HL-60/S4 treated with phorbol 12-myristate 13-acetate at 8.2 ng/mL for 4 days and 3 days (cell line): ENCODE measurements at regions not wholly inside any gene's neighbourhood (a gene's known extent, or its start where the extent isn't known, plus 50 kb on each side); places are given as distances from the start of the nearest gene placed in this dataset.

Experiments used
- in situ Hi-C: fragments of 300-500 bp; cut with MboI; formaldehyde crosslinking; loops from 2 replicates; pipeline ENCODE4 v1.15.0; 2022; ENCODE audit warnings: low sequenced_read_pairs

DNA sequence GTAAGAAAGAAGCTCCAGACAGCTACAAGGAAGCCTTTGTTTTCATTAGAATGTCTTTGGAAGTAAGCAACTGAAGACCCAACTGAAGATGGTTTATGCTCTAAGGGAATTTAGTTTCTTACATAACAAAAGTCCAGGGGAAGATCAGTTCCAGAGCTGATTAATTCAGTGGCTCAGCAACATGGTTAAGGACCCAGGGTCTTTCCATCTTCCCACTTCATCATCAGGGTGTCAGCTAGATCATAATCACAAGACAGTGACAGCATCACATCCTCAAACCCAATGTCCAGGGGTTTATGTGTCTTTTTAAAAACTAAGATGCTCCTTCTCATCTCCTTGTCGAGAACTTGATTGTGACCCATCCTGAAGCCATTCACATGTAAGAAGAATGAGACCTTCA is 119.7 kb upstream of the PRDM1 start:
- in situ Hi-C loops: no loop called here

DNA sequence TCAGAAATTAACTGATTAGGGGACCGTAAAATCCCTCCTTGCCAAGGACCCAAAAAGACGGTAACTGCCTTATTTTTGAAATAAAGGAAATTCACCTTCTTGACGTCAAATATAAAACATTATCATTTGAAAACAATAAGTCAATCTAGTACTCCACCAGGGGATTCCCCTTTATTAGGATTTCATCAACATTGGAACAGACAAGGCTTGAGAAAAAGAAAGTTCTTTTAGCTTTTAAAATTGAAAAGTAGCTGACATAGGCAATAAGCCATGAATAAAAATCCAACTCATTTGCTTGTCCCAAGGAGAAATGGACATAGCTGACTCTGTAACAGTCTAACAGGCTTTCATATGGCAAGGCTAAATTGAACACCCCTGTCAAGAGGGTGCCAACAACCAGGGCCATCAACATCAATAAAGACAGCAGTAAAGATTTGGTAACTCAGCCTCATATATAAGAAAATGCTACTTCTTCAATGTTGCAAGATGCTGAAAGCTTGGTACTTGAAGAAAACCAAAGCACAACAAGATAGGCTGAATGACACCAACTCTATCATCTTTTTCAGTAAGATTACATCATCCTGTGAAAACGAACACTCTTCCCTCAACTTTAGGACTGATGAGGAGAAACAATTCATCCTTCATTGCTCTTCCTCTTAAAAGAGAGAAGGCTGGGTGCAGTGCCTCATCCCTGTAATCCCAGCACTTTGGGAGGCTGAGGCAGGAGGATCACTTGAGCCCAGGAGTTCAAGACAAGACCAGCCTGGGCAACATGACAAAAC is 121.0 kb upstream of the PRDM1 start:
- in situ Hi-C loops: no loop called here

DNA sequence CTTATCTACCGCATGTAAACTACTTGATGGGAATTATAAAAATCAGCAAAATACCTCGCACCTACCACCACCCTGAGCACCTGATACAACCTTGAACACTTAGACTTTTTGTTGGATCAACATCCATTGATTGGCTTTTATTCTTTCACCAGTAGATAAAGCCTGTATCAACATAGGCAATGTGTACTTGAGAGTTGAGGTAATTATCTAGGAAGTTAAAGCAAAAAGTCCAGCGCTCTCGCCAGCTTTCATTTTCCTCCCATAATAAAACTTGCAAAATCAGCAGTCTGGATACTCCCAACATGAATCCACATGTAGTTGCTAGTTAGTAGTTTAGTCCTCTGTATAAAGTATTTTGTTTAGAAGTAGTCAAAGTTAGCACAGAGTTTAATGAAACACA is 132.0 kb upstream of the PRDM1 start:
- in situ Hi-C loops: no loop called here

DNA sequence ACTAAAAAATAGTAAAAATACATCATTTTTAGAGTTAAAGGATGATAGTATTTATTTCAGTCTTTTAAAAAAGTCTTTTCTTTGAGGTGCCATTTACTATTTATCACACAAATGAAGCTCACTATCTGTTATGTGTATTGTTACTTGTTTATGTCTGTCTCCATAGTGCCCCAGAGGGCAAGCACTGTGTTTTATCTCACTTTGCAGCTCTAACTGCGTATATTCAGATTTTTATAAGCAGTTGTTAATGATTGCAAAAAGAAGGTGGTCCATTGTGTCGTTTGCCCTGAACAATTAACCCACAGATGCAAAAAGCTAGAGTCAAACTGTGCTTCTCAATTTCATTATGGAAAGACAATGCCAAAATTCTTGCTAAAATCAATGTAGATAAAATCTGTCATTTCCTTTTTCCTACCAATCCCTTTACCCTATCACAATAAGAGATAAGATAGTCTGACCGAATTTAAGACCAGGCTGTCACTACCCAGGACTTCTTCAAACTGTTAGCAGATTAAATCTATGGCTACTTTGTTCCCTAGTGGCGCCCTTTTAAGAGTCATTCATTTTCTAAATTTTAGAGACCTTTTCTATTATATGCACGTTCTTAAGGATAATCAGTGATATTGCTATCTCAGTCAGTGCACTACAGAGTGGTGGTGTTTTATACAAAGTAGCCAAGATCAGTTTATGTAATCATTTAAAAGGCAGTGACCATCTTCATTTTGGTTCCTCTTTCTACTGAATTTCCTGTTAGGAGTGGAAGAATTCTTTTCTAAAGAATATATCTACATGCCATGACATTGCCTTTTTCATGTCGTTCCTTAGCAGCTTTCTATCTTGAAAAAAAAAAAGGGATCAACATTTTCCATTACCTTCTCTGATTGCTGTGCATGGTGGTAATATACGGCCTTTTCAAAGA is 133.1 kb upstream of the PRDM1 start:
- in situ Hi-C loops: no loop called here

DNA sequence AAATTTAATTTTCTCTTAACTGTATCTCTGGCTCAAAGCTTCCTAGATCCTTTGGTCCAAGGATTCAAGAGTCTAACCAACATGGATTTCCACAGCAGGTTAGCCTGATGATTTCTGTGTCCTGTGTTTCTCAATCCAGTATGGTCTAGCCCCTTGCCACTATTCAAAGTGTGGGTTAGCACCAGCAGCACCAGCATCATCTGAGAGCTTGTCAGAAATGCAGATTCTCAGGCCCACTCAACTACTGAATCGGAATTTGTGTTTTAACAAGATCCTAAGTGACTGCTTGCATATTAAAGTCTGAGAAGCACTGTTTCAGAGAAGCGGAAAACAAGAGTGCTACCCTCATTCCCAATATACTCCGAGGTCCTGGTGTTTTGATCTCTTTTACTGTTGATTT is 133.8 kb upstream of the PRDM1 start:
- in situ Hi-C loops: no loop called here

DNA sequence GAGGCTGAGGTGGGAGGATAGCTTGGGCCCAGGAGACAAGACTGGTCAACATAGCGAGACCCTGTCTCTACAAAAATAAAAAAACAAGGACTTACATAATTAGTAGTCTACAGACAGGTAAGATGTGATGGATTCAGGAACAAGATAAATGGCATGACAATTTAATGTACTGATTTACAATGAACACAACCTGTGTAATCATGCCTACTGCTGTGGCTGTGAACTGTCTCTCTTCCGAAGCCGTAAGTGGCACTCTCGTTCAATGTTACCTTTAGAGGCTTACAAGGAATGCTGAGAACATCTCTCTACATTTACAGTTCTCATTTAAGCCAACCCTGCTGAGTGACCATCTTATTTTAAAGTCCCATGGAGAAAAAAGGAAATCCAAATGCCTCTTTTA is 134.8 kb upstream of the PRDM1 start:
- in situ Hi-C loops: no loop called here

DNA sequence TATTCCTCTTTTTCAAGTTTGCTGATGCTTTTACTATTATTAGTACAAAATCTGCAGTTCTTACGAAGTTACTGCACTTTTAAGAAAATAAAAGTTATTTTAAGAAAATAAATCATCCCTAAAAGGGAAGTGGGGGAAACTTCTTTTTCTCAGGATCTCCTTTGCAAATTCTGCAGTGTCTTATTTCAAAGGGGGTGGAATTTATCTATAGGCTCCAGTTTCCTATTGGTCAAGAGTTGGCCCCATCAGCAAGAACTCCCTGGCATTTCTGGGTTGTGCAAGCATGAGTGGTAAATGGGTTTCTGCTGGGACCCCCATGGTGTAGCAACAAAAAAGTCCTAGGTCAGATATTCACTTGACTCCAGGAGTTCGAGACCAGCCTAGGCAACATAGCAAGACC is 136.3 kb upstream of the PRDM1 start:
- in situ Hi-C loops: no loop called here

DNA sequence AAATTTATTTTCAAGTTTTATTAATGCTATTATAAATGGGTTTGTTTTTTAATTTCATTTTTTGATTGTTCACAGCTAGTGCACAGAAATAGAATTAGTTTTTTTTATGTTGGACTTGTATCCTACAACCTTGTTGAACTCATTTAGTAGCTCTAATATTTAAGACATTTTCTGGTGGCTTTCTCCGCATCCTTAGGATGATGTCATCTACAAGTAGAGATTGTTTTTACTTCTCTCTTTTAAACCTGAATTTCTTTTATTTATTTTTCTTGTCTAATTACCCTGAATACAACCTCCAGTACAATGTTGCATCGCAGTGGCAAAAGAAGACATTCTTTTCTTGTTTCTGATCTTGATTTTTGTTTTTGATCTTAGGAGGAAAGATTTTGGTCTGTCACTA is 142.6 kb upstream of the PRDM1 start:
- in situ Hi-C loops: no loop called here

DNA sequence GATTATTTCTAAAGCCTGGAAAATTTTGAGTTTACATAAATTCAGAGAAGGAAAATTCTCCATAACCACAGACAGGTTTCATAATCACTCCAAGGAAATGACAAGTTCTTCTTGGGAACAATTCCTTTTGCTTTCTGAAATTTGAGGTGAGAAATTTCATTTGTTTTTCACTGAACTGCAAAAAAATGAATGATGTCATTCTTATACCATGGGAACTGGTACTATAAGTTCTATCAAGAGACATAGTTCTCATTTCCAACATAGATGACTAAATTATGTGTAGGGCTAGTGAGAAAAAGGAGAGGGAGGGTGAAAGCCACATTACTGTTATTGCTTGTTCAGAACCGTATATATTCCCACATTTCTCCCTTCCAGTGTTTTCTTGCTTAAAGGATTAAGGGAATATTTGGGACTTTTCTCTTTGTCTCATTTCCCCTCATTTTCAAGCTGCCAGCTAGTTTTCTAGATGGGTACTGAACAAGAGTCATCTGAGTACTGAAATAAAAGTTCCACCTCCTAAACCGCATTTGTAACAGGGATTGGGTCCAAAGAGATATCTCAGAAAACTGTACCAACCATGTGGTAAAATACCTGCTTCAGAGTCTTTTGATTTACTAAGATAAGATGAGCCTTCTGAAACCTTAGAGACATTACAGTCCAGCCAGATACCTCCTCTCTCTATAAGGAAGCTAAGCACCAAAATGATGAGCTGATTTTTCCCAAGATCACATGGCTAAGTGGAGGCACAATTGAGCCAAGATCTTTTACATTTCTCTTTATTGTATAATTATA is 144.3 kb upstream of the PRDM1 start:
- in situ Hi-C loops: no loop called here

DNA sequence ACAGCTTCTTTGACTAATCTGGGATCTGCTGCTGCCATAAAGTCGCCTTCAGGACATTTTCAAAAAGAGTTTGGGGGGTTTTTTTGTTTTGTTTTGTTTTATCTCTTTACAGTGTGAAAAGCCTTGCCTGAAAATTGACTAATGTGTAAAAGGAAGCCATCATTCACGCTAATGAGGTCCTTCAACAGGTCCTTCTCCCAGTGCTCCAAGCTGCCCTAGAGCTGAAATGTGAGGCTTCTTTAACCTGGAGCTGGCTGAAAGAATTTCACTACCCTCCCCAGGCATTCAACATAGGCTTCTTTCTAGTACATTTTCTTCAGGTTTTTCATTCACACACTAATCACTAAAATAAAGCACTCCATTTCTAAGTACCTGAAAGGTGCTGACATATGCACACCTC is 145.1 kb upstream of the PRDM1 start:
- in situ Hi-C loops: no loop called here

DNA sequence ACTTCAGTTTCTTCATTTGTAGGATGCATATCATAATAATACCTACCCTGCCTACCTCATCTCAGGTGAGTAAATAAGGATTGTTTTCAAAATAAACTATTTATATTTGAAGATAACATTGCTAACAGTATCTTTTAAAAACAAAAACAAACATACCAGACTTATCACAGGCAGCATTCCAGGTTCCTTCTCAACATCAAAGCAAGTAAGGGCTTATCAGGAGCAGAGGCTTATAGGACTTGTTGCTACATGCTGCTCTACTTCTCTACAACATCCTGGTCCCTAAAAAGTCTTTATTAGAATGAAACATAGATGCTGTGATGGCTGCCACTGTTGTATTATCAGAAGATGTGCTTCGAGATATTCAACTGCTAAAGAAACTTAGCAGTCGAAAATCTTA is 149.2 kb upstream of the PRDM1 start:
- in situ Hi-C loops: no loop called here

DNA sequence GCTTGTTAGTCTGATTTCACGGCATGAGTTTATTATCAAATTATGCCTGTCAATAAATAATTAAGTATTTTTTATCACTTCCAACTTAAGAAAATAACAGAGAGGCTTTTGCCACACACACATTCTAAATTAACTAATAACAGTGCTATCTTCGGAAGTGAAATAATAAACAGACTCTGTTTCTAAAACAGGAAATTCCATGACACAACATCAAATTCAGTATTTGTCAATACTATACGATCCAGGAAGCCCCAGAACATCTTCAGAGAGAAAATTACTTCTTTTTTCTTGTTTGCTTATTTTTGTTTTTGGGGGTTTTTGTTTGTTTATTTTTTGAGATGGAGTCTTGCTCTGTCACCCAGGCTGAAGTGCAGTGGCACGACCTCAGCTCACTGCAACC is 150.7 kb upstream of the PRDM1 start:
- in situ Hi-C loops: no loop called here

DNA sequence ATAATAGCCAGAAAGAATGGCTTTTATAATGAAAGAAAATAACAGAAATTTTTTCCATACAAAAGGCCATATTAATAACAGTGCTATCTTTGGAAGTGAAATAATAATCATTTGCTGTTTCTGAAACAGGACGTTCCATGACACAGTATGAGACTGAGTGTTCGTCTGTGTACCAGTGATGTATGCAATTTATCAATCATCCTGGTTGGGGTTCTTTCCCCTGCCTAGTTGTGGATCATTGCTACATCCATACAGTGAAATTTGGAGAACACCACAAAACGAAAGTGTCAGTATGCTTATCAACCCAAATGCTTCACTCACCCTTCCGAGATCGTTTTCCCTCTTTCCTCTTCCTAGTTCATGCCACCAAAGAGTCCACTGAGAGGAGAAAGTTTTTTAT is 151.4 kb upstream of the PRDM1 start:
- in situ Hi-C loops: no loop called here

DNA sequence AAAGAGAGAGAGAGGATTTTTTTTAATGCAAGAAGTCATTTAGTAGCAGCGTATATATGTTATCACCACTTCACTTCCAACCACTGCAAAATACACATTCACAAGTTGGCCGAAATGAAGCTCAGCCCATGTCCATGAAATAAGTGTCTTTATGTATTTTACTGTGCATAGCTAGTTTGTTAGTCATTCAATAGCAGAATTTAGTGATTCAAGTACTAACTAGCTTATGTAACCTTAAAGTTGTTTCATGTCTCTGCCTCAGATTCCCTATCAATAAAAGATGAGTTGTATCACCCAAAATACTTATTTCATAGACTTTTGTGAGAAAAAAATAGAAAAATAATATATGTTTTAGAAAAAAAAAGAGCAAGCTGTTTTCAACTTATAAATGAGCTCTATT is 153.7 kb upstream of the PRDM1 start:
- in situ Hi-C loops: no loop called here

DNA sequence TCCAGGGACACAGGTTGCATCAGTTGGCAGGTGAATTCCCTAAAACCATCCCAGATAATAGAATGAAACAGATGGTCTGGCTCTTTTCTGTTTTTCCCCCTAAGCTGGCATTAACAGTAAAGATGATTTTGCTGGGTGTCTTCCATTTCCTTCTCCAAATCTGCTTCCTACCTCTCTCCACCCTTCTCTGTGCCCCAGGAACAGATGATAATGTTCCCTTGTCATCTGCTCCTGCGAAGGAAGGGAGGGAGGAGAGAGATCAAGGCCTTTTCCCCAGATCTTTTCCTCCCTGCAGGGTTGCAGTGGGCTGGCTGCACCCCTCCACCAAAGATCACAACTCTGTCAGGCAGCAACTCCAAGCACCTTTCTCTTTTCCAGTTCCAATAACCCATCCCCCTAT is 156.5 kb upstream of the PRDM1 start:
- in situ Hi-C loops: no loop called here

DNA sequence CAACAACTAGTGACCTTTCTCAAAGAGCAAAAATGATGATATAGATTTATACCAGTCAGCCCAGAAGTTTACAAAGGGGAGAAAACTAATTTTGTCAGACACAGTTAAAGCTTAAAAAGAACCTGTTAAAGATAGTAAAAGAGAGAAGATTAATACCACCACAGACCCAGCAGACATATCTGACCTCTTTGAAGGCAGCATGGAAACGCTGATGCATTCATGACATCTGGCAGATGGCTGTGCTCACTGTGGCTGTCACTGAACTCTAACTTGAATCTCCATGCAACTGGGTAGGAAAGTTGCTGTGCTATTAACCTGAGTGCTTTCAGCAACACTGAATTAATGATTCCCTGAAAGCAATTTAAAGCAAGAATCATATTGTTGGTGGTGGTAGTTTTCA is 159.8 kb upstream of the PRDM1 start:
- in situ Hi-C loops: no loop called here

DNA sequence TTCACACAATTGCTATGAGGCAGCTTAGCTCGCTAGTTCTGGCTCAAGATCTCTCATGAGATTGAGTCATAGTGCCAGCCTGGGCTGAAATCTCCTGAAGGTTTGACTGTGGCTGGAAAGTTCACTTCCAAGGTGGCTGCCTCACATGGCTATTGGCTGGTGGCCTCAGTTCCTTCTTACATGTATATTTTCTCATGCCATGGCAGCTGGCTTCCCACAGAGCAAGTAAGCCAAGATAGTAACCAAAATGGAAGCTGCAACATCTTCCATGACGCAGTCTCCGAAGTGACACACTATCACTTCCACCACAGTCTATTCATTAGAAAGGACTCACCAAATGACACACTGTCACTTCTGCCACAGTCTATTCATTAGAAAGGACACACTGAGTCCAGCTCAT is 160.4 kb upstream of the PRDM1 start:
- in situ Hi-C loops: no loop called here

DNA sequence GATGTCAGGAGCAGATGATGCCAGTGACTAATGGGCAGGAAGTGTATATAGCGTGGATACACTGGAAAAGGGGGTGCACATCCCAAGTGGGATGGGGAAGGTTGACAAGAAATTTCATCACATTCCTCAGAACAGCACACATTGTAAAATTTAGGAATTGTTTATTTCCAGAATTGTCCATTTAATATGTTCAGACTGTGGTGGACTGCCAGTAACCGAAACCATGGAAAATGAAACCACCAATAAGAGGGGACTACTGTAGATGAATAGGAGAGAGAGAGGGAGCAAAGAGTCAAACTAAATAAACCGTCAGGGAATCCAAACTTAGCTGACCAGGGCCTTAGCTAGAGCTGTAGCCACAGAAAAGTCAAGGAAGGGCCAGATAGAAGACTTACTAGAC is 164.4 kb upstream of the PRDM1 start:
- in situ Hi-C loops: no loop called here

DNA sequence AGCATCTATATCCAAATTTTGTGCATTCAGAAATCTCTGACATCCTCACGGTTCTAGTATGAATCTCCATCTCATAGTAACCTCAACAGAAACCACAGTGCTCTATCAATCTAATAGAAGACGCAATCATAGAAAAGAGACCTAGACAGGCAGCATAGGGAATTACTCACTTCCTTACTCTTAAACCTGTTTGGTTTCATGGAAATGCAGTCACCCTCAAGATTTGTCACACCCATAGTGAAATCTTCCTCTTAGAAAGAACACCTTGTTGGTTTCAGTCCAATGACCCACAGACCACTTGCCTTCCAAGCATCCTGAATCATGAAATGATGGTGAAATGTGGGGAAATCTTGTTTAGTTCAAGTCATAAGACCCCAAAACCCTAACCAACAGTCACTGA is 166.1 kb upstream of the PRDM1 start:
- in situ Hi-C loops: no loop called here

DNA sequence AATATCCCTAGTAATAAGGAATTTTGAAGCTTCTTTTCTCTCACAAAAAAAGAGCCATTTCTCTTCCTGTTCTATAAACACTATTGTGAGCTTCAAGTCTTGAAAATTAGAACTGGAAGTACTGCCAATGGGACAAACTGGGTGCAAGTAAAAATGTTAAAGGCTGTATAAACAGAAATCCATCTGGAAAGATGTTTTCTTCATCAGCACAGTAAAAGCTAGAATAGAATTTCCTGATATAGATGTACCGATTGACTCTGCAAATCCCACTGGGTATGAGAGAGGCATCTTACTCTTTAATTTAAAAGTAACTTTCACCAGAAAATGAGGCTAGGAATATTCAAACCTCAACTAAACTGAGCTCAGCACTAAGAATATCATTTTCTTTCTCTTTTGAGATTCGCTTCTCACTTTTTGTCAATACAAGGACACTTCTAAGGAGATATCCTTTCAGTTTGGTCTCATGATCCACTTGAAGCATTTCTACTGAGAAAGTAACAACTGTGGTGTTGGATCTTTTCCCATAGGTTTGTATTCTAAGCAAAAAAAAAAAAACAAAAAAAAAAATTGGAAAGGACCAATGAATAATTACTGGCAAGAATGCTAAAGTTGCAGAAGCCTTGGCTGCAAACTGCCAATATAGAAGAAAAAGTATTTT is 169.0 kb upstream of the PRDM1 start:
- in situ Hi-C loops: no loop called here

DNA sequence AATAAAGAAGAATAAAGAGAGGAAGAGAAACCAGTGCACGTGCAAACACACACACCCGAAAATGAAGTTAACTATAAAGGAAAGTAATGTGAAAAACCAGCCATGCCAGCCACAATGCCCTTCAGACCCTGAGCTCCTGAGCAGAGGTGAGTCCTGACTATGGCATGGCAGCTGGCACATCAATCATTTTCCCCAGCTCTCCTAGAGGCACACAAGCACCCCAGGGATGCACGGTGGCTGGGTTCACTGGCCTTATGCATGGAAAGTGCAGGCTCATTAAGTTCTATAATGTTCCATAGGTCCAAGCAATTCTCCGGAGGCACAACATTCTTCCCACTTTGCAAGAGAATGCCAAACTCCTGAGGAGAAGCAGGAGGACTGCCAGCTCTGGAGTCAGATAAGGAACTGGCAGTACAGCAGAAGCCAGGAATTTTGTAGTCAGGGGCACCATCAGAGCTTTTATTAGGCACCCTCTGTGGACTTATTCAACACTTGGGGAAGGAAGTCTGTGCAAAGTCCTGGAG is 175.0 kb upstream of the PRDM1 start:
- in situ Hi-C loops: no loop called here
